ENCODE measurements at regions not wholly inside any gene's neighbourhood (a gene's known extent, or its start where the extent isn't known, plus 50 kb on each side); places are given as distances from the start of the nearest gene placed in this dataset.
"Not testable (repeated sequence)": the region's sequence is repeated elsewhere in the genome, so short reads cannot be mapped to it uniquely, and the experiment has no call there.

- TF ChIP-seq CTCF (IDR thresholded peaks at IDR 0.05) = no peak
- no peak overlapping the region for H3K27ac Mint-ChIP-seq
- DNase-seq (no peak), ATAC-seq (ENCODE audit: low read depth) (no peak)
- ChIA-PET POLR2A (no interaction called here), CTCF (no interaction called here)
- no peaks in the 10 kb centered on the region for H3K4me1 Mint-ChIP-seq
- intact Hi-C loops (cut with micrococcal nuclease) = no loop called here
- no peak overlapping the region for H3K4me3 Mint-ChIP-seq
- no peaks in the 10 kb centered on the region for H3K9me3 Mint-ChIP-seq
- no peaks in the 10 kb centered on the region for H3K27me3 Mint-ChIP-seq
- H3K36me3 Mint-ChIP-seq (ENCODE audit: low read depth) = no peaks in the 10 kb centered on the region
Measured at GRCh38 chr1:60797351-60797750, 285.0 kb upstream of the NFIA start.

- ChIA-PET CTCF (no interaction called here), POLR2A (no interaction called here)
- ATAC-seq (ENCODE audit: low read depth) (no peak), DNase-seq (no peak)
- Mint-ChIP-seq H3K36me3 (ENCODE audit: low read depth) (no peaks in the 10 kb centered on the region), H3K9me3 (no peaks in the 10 kb centered on the region), H3K4me1 (no peaks in the 10 kb centered on the region), H3K4me3 (no peak overlapping the region), H3K27me3 (no peaks in the 10 kb centered on the region), H3K27ac (no peak overlapping the region)
- TF ChIP-seq CTCF (IDR thresholded peaks at IDR 0.05) = no peak
- intact Hi-C loops (cut with micrococcal nuclease) = no loop called here
Measured at GRCh38 chr1:60791226-60791625, 291.1 kb upstream of the NFIA start.

GRCh38 chr1:60773099-60773498 lies 309.3 kb upstream of the NFIA start:
- ATAC-seq (ENCODE audit: low read depth); H3K27me3 Mint-ChIP-seq; intact Hi-C loops (cut with micrococcal nuclease); H3K4me3 Mint-ChIP-seq; DNase-seq; H3K36me3 Mint-ChIP-seq (ENCODE audit: low read depth); POLR2A ChIA-PET; H3K4me1 Mint-ChIP-seq; H3K9me3 Mint-ChIP-seq; H3K27ac Mint-ChIP-seq; CTCF ChIA-PET: not testable (repeated sequence)

- CTCF ChIA-PET = no interaction called here
- Mint-ChIP-seq H3K27ac (no peak overlapping the region), H3K27me3 (no peaks in the 10 kb centered on the region), H3K4me1 (no peaks in the 10 kb centered on the region), H3K36me3 (ENCODE audit: low read depth) (no peaks in the 10 kb centered on the region), H3K9me3 (peaks cover 3% of the 10 kb centered on the region), H3K4me3 (no peak overlapping the region)
- no peak for ATAC-seq (ENCODE audit: low read depth)
- POLR2A ChIA-PET = no interaction called here
- no peak for DNase-seq
- intact Hi-C loops (cut with micrococcal nuclease) = no loop called here
- no peak for TF ChIP-seq CTCF (IDR thresholded peaks at IDR 0.05)
Measured at GRCh38 chr1:60769082-60769481, 313.3 kb upstream of the NFIA start.

- H3K36me3 Mint-ChIP-seq (ENCODE audit: low read depth) = no peaks in the 10 kb centered on the region
- intact Hi-C loops (cut with micrococcal nuclease) = no loop called here
- H3K27ac Mint-ChIP-seq = no peak overlapping the region
- no peaks in the 10 kb centered on the region for H3K4me1 Mint-ChIP-seq
- TF ChIP-seq CTCF (IDR thresholded peaks at IDR 0.05) = no peak
- CTCF ChIA-PET = interaction anchor here (0.8 kb wide), 1 partner anchor 485 kb away, joined by 3 read pairs; no protein-coding TSS in a partner anchor
- POLR2A ChIA-PET = no interaction called here
- no peaks in the 10 kb centered on the region for H3K9me3 Mint-ChIP-seq
- H3K4me3 Mint-ChIP-seq = no peak overlapping the region
- H3K27me3 Mint-ChIP-seq = no peaks in the 10 kb centered on the region
- DNase-seq (no peak), ATAC-seq (ENCODE audit: low read depth) (no peak)
Measured at GRCh38 chr1:60765204-60765603, 317.2 kb upstream of the NFIA start.

- CTCF ChIA-PET = no interaction called here
- Mint-ChIP-seq H3K27ac (no peak overlapping the region), H3K36me3 (ENCODE audit: low read depth) (no peaks in the 10 kb centered on the region), H3K4me3 (no peak overlapping the region), H3K9me3 (no peaks in the 10 kb centered on the region), H3K27me3 (no peaks in the 10 kb centered on the region), H3K4me1 (no peaks in the 10 kb centered on the region)
- no peak for DNase-seq
- intact Hi-C loops (cut with micrococcal nuclease) = no loop called here
- no peak for TF ChIP-seq CTCF (IDR thresholded peaks at IDR 0.05)
- POLR2A ChIA-PET = no interaction called here
- no peak for ATAC-seq (ENCODE audit: low read depth)
Measured at GRCh38 chr1:60764489-60764888, 317.9 kb upstream of the NFIA start.
